ENCODE measurements at regions not wholly inside any gene's neighbourhood (a gene's known extent, or its start where the extent isn't known, plus 50 kb on each side); places are given as distances from the start of the nearest gene placed in this dataset.

DNA sequence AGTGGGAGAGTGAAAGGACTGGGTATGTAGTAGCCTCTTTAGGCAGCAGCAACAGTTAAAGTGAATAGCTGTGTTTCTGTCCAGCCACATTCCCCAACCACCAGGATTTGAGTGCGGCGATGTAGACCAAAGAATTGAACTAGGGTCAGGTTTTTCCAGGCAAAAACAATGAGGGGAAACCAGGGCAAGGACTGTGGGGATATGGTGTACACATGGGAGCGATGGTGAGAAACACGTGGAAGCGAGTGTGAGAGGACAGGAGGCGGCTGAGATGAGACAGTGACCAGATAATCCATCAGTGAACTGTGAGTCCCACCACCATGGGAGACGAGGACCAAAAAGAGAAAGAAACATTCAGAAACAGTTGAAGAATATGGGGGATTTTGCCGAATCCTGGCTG, 409.5 kb downstream of the TSN start:
- DNase-seq (ENCODE audit: low spot score): no peak

GRCh38 chr2:122166820-122167219, 411.4 kb downstream of the TSN start:
- no peak for DNase-seq (ENCODE audit: low spot score)

GRCh38 chr2:122167515-122167914, 412.1 kb downstream of the TSN start:
- DNase-seq (ENCODE audit: low spot score): no peak

GRCh38 chr2:122168799-122169198, 413.3 kb downstream of the TSN start:
- DNase-seq (ENCODE audit: low spot score): no peak

- no peak for DNase-seq (ENCODE audit: low spot score)
Observed at GRCh38 chr2:122172812-122173211, 417.4 kb downstream of the TSN start.

DNA sequence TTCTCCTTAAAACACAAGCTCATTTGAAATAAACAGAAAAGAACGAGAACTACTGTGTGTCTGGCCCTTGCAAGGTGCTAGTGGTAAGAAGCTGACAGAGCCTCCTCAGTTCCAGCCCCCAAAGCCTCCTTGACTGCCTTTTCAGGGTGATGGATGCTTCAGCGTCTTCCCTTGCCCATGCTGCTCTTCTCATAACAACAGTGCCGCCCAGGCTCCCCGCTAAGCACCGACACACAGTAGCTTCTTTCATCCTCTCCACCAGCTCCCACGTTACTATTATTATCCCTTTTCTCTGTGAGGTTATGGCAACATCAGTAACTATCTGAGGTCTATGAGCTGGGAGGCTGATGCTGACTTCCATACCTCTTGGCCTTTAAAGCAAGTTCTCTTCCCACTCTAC, 418.6 kb downstream of the TSN start:
- no peak for DNase-seq (ENCODE audit: low spot score)

GRCh38 chr2:122179492-122180165, 424.2 kb downstream of the TSN start:
- no peak for DNase-seq (ENCODE audit: low spot score)

- no peak for DNase-seq (ENCODE audit: low spot score)
Observed at GRCh38 chr2:122180972-122181371, 425.5 kb downstream of the TSN start.

DNA sequence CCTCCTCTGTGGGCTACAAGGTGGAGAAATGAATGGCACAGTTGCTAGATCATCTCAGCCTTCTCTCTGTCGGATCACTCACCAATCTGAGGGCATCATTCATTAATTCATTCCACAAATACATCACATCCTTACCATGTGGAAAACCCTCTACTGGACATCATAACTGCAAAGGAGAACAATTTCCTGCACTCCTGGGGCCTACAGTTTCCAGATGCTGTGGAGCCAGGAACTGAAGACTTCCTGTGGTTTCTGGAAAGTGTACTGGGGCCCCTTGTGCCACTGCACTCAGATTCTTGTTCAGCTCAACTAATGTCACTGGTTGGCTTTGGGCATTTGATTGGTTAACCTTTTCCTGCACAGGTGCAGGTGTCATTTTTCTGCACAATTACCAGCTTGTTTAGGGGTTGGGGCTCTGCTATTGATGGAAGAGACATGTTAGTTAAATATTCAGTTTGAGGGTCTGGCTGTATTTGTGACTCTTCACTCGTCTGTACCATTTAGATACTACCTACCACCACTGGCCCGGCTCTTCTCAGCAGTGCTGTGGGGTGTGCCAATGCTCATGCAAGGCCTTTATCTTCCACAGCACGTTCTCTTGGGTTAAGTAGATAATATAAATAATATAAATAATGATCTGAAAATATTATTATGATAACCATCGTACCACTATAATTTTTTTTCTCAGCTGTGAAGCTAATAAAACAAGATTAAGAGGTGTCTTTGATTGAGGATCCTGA, 427.3 kb downstream of the TSN start:
- DNase-seq (ENCODE audit: low spot score): no peak

GRCh38 chr2:122183890-122184289, 428.4 kb downstream of the TSN start:
- no peak for DNase-seq (ENCODE audit: low spot score)

- DNase-seq (ENCODE audit: low spot score): no peak
Observed at GRCh38 chr2:122186761-122187222, 431.3 kb downstream of the TSN start.

- no peak for DNase-seq (ENCODE audit: low spot score)
Observed at GRCh38 chr2:122191331-122191730, 435.9 kb downstream of the TSN start.

DNA sequence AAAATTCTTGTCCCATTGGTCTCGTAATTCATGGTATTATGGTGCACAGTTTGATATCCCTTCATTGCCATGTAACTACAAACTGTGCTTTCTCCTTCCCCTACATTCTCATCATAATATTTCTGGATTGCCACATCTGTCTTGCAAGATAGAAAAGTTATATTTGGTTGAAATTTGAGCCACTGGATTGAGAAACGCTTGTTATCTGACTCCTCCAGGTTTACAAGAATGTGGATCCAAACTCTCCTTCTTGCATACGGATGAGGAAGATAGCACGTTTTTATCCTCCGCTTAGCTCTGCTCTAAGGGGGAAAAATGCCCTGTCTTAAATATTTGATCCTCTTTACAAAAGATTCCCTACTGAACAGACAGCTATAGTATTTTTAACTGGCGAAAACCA, 438.2 kb downstream of the TSN start:
- DNase-seq (ENCODE audit: low spot score): no peak

DNA sequence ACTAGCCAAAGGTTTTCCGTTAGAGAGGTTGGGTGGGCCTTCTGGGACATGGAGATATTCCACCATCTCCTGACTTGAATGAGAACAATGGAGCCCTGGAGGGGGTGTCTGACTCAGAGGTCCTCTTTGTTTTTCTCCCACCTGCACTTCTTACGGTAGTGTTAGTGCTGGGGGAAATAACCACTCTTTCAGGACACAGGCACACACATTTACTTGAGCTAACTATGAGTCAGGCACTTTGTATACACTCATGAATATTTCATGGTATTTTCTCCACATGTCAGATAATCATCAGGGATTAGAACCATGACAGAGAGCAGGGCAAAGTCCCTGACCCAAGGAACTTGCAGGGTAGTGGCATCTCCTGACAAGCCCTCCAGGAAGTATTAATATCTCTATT, 439.1 kb downstream of the TSN start:
- no peak for DNase-seq (ENCODE audit: low spot score)

- no peak for DNase-seq (ENCODE audit: low spot score)
Observed at GRCh38 chr2:122203523-122203922, 448.1 kb downstream of the TSN start.

GRCh38 chr2:122205641-122206040, 450.2 kb downstream of the TSN start:
- no peak for DNase-seq (ENCODE audit: low spot score)

- DNase-seq (ENCODE audit: low spot score): no peak
Observed at GRCh38 chr2:122206101-122206500, 450.6 kb downstream of the TSN start.

DNA sequence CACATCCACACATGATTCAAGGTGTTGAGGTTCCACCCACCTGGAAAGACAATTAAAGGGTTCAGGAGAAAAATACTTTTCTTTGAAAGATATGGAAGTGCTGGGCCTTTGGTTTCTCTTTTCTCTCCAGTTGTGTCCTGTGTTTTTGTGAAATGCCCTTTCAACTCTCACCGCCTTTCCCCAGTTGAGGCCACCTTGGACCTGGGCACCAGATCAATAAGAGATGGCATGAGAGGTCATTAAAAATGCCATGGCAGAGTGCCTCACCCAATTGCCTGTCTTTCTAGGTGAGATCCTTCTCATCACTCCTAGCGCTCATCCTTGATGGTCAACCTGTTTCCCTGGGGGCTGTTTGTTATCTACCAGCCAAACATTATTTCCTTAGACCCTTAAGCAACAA, 453.9 kb downstream of the TSN start:
- DNase-seq (ENCODE audit: low spot score): no peak

- DNase-seq (ENCODE audit: low spot score): no peak
Observed at GRCh38 chr2:122210065-122210464, 454.6 kb downstream of the TSN start.

GRCh38 chr2:122210898-122211856, 455.7 kb downstream of the TSN start:
- no peak for DNase-seq (ENCODE audit: low spot score)

- DNase-seq (ENCODE audit: low spot score): no peak
Observed at GRCh38 chr2:122213312-122213711, 457.9 kb downstream of the TSN start.

DNA sequence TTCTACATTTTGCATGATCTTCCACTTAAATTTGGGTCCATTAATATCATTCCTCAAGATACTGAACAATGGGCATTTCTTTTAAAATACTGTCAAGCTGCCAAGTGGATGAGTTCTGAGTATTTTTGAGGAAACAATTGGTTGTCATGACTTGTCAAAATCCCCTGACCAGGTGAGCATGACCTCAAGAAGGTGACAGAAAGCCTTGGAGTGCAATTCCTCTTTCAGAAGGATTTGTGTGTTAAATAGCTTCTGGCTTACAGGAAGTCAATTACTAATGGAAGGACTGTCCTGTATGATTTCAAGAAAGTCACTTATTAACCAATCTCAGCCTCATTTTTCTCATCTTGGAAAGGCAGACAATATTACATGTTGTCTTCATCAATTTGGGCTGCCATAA, 460.6 kb downstream of the TSN start:
- DNase-seq (ENCODE audit: low spot score): no peak

- no peak for DNase-seq (ENCODE audit: low spot score)
Observed at GRCh38 chr2:122216901-122217300, 461.4 kb downstream of the TSN start.
